GM23248 (cell line): ENCODE measurements at regions not wholly inside any gene's neighbourhood (a gene's known extent, or its start where the extent isn't known, plus 50 kb on each side); places are given as distances from the start of the nearest gene placed in this dataset.
"Not testable (repeated sequence)": the region's sequence is repeated elsewhere in the genome, so short reads cannot be mapped to it uniquely, and the experiment has no call there.

Experiments
- EZH2 ChIP-seq: fragments of 200-600 bp; sonication (generic); IDR thresholded peaks from 2 replicates; pipeline ENCODE4 v1.6.1; 2018; ENCODE audit warnings: antibody characterized with exemption, mild to moderate bottlenecking; ENCODE audit not compliant: insufficient read depth, poor library complexity, severe bottlenecking
- EZH2phosphoT487 ChIP-seq: fragments of 200-600 bp; sonication (generic); IDR thresholded peaks from 2 replicates; pipeline ENCODE4 v1.6.1; 2018; ENCODE audit warnings: antibody characterized with exemption, moderate library complexity, mild to moderate bottlenecking, low read depth; ENCODE audit not compliant: insufficient read depth

GRCh38 chr16:29296176-29296575 lies 110.3 kb downstream of the NPIPB11 start:
- not testable (repeated sequence) for TF ChIP-seq EZH2phosphoT487, EZH2
